ENCODE measurements at regions not wholly inside any gene's neighbourhood (a gene's known extent, or its start where the extent isn't known, plus 50 kb on each side); places are given as distances from the start of the nearest gene placed in this dataset.
"Not testable (repeated sequence)": the region's sequence is repeated elsewhere in the genome, so short reads cannot be mapped to it uniquely, and the experiment has no call there.

GRCh38 chr9:75687359-75687953 lies 203.0 kb upstream of the PCSK5 start:
- no peak for DNase-seq

- not testable (repeated sequence) for DNase-seq
Observed at GRCh38 chr9:75690551-75690950, 199.9 kb upstream of the PCSK5 start.

- no peak for DNase-seq
Observed at GRCh38 chr9:75691408-75691807, 199.1 kb upstream of the PCSK5 start.

- no peak for DNase-seq
Observed at GRCh38 chr9:75692309-75692708, 198.2 kb upstream of the PCSK5 start.

- DNase-seq, result no peak
Observed at GRCh38 chr9:75695921-75696320, 194.6 kb upstream of the PCSK5 start.

- no peak for DNase-seq
Observed at GRCh38 chr9:75699017-75699416, 191.5 kb upstream of the PCSK5 start.

GRCh38 chr9:75699625-75700251 lies 190.7 kb upstream of the PCSK5 start:
- no peak for DNase-seq

GRCh38 chr9:75700252-75700640 lies 190.2 kb upstream of the PCSK5 start:
- no peak for DNase-seq

GRCh38 chr9:75707191-75707590 lies 183.3 kb upstream of the PCSK5 start:
- DNase-seq, result no peak

- DNase-seq, result no peak
Observed at GRCh38 chr9:75709698-75710097, 180.8 kb upstream of the PCSK5 start.

- no peak for DNase-seq
Observed at GRCh38 chr9:75712700-75713099, 177.8 kb upstream of the PCSK5 start.

- DNase-seq, result no peak
Observed at GRCh38 chr9:75713335-75713734, 177.1 kb upstream of the PCSK5 start.

GRCh38 chr9:75715360-75715759 lies 175.1 kb upstream of the PCSK5 start:
- peak; percentile 3 to 4 for DNase-seq

GRCh38 chr9:75718677-75719076 lies 171.8 kb upstream of the PCSK5 start:
- DNase-seq, result no peak

- no peak for DNase-seq
Observed at GRCh38 chr9:75728391-75728790, 162.1 kb upstream of the PCSK5 start.

- DNase-seq, result no peak
Observed at GRCh38 chr9:75734802-75735201, 155.7 kb upstream of the PCSK5 start.

- DNase-seq, result no peak
Observed at GRCh38 chr9:75739884-75740611, 150.4 kb upstream of the PCSK5 start.

- DNase-seq, result no peak
Observed at GRCh38 chr9:75743855-75744254, 146.6 kb upstream of the PCSK5 start.

- no peak for DNase-seq
Observed at GRCh38 chr9:75754080-75754479, 136.4 kb upstream of the PCSK5 start.

GRCh38 chr9:75775166-75775565 lies 115.3 kb upstream of the PCSK5 start:
- DNase-seq, result no peak

GRCh38 chr9:75775966-75776691 lies 114.3 kb upstream of the PCSK5 start:
- no peak for DNase-seq

GRCh38 chr9:75780185-75780584 lies 110.3 kb upstream of the PCSK5 start:
- no peak for DNase-seq

GRCh38 chr9:75788006-75788634 lies 102.4 kb upstream of the PCSK5 start:
- DNase-seq, result no peak
